ENCODE measurements at regions not wholly inside any gene's neighbourhood (a gene's known extent, or its start where the extent isn't known, plus 50 kb on each side); places are given as distances from the start of the nearest gene placed in this dataset.

DNA sequence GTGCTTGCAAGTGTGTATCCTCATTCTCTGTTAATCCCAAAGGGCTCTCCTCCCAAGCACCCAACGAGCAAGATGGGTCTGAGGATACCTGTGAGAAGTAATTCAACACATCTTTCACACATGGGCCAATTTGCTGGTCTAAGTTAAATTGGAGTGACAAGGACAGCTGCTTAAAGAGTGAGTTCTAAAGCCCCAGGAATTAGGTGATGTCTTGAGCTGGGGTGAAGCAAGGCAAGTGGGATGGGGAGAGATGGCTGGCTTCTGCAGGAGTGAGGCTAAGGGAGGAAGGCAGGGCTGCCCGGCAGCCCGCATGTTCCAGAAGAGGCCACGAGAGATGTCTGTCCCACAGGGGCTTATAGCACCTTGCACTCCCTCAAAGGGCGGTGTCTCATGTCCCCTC lies 288.5 kb downstream of the CDH26 start:
- no peak for TF ChIP-seq ZNF341 (tag by site-specific recombination; IDR thresholded peaks at IDR 0.05; ENCODE audit: low read depth)
- TF ChIP-seq ZBTB21 (tag by site-specific recombination; IDR thresholded peaks at IDR 0.05) = no peak
- TF ChIP-seq, protein P1, sequence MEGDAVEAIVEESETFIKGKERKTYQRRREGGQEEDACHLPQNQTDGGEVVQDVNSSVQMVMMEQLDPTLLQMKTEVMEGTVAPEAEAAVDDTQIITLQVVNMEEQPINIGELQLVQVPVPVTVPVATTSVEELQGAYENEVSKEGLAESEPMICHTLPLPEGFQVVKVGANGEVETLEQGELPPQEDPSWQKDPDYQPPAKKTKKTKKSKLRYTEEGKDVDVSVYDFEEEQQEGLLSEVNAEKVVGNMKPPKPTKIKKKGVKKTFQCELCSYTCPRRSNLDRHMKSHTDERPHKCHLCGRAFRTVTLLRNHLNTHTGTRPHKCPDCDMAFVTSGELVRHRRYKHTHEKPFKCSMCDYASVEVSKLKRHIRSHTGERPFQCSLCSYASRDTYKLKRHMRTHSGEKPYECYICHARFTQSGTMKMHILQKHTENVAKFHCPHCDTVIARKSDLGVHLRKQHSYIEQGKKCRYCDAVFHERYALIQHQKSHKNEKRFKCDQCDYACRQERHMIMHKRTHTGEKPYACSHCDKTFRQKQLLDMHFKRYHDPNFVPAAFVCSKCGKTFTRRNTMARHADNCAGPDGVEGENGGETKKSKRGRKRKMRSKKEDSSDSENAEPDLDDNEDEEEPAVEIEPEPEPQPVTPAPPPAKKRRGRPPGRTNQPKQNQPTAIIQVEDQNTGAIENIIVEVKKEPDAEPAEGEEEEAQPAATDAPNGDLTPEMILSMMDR (tag by site-specific recombination; IDR thresholded peaks at IDR 0.05) = no peak
- no peak for TF ChIP-seq ZNF302 (tag by site-specific recombination; IDR thresholded peaks at IDR 0.05; ENCODE audit: low read depth)
- TF ChIP-seq SCRT2 (tag by site-specific recombination; IDR thresholded peaks at IDR 0.05) = no peak
- no peak for TF ChIP-seq ZNF248 (tag by site-specific recombination; IDR thresholded peaks at IDR 0.05)
- TF ChIP-seq, protein P2, sequence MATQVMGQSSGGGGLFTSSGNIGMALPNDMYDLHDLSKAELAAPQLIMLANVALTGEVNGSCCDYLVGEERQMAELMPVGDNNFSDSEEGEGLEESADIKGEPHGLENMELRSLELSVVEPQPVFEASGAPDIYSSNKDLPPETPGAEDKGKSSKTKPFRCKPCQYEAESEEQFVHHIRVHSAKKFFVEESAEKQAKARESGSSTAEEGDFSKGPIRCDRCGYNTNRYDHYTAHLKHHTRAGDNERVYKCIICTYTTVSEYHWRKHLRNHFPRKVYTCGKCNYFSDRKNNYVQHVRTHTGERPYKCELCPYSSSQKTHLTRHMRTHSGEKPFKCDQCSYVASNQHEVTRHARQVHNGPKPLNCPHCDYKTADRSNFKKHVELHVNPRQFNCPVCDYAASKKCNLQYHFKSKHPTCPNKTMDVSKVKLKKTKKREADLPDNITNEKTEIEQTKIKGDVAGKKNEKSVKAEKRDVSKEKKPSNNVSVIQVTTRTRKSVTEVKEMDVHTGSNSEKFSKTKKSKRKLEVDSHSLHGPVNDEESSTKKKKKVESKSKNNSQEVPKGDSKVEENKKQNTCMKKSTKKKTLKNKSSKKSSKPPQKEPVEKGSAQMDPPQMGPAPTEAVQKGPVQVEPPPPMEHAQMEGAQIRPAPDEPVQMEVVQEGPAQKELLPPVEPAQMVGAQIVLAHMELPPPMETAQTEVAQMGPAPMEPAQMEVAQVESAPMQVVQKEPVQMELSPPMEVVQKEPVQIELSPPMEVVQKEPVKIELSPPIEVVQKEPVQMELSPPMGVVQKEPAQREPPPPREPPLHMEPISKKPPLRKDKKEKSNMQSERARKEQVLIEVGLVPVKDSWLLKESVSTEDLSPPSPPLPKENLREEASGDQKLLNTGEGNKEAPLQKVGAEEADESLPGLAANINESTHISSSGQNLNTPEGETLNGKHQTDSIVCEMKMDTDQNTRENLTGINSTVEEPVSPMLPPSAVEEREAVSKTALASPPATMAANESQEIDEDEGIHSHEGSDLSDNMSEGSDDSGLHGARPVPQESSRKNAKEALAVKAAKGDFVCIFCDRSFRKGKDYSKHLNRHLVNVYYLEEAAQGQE (tag by site-specific recombination; IDR thresholded peaks at IDR 0.05) = no peak
- no peak for TF ChIP-seq ZNF138 (tag by site-specific recombination; IDR thresholded peaks at IDR 0.05; ENCODE audit: borderline replicate concordance)
- TF ChIP-seq, protein P3, sequence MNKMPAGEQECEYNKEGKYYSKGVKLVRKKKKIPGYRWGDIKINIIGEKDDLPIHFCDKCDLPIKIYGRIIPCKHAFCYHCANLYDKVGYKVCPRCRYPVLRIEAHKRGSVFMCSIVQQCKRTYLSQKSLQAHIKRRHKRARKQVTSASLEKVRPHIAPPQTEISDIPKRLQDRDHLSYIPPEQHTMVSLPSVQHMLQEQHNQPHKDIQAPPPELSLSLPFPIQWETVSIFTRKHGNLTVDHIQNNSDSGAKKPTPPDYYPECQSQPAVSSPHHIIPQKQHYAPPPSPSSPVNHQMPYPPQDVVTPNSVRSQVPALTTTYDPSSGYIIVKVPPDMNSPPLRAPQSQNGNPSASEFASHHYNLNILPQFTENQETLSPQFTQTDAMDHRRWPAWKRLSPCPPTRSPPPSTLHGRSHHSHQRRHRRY (tag by site-specific recombination; IDR thresholded peaks at IDR 0.05) = no peak
- no peak for TF ChIP-seq SP3 (tag by site-specific recombination; IDR thresholded peaks at IDR 0.05)

Data from HEK293 (cell line).